Mesodermal cell (in vitro differentiated cells): ENCODE measurements at regions not wholly inside any gene's neighbourhood (a gene's known extent, or its start where the extent isn't known, plus 50 kb on each side); places are given as distances from the start of the nearest gene placed in this dataset.

Experiments used
- H3K27ac ChIP-seq: 2 replicates; pipeline ENCODE4 v1.7.0; 2013; ENCODE audit warnings: mild to moderate bottlenecking, low read depth, low read length, moderate library complexity; ENCODE audit not compliant: severe bottlenecking
- H3K36me3 ChIP-seq: 2 replicates; pipeline ENCODE4 v1.7.1; 2013; ENCODE audit warnings: mild to moderate bottlenecking, low read length, moderate library complexity; ENCODE audit not compliant: control insufficient read depth, insufficient read depth
- H3K4me1 ChIP-seq: one replicate; pipeline ENCODE4 v1.7.1; 2013; ENCODE audit warnings: mild to moderate bottlenecking, low read length; ENCODE audit not compliant: insufficient read depth, control insufficient read depth, poor library complexity, severe bottlenecking
- H3K4me3 ChIP-seq: 2 replicates; pipeline ENCODE4 v1.7.0; 2013; ENCODE audit warnings: low read length, control low read depth, mild to moderate bottlenecking; ENCODE audit not compliant: insufficient read depth, poor library complexity, severe bottlenecking; ENCODE audit errors: extremely low read depth
- H3K9me3 ChIP-seq: 2 replicates; pipeline ENCODE4 v1.7.1; 2013; ENCODE audit warnings: mild to moderate bottlenecking, low read length, moderate library complexity; ENCODE audit not compliant: control insufficient read depth
- WGBS, 2 experiments: methylation state at CpG; one replicate each; pipeline ENCODE4 v1.1.5; 2013; ENCODE audit warnings: missing lambda C conversion rate in 2 of 2; ENCODE audit not compliant: insufficient coverage in 2 of 2; 5-methylcytosine and 5-hydroxymethylcytosine counted together

GRCh38 chr5:118447350-118447749 is 541.0 kb downstream of the DTWD2 start:
- H3K36me3 ChIP-seq, result no peaks in the 10 kb centered on the region
- 88 to 89% methylated on average over 1 of the region's 1 CpG for WGBS, 2 experiments

GRCh38 chr5:118441956-118442355 is 546.4 kb downstream of the DTWD2 start:
- no peaks in the 10 kb centered on the region for H3K4me1 ChIP-seq
- H3K9me3 ChIP-seq, result no peaks in the 10 kb centered on the region
- no peaks in the 10 kb centered on the region for H3K36me3 ChIP-seq
- no peak overlapping the region for H3K27ac ChIP-seq
- WGBS, 2 experiments, result 94 to 100% methylated on average over 1 to 2 of the region's 2 CpGs
- no peak overlapping the region for H3K4me3 ChIP-seq

More at GRCh38 chr5:118447350-118447749, 541.0 kb downstream of the DTWD2 start:
- Histone ChIP-seq H3K4me1 (no peaks in the 10 kb centered on the region), H3K4me3 (no peak overlapping the region), H3K9me3 (no peaks in the 10 kb centered on the region), H3K27ac (no peak overlapping the region)

GRCh38 chr5:118441034-118441433 is 547.3 kb downstream of the DTWD2 start:
- Histone ChIP-seq H3K27ac (no peak overlapping the region), H3K4me3 (no peak overlapping the region), H3K9me3 (no peaks in the 10 kb centered on the region), H3K36me3 (no peaks in the 10 kb centered on the region), H3K4me1 (no peaks in the 10 kb centered on the region)
- 86 to 91% methylated on average over 3 of the region's 4 CpGs for WGBS, 2 experiments

GRCh38 chr5:118440496-118440895 is 547.9 kb downstream of the DTWD2 start:
- H3K27ac ChIP-seq, result no peak overlapping the region
- no peaks in the 10 kb centered on the region for H3K9me3 ChIP-seq
- H3K36me3 ChIP-seq, result no peaks in the 10 kb centered on the region
- 83 to 96% methylated on average over 3 to 4 of the region's 5 CpGs for WGBS, 2 experiments
- H3K4me1 ChIP-seq, result no peaks in the 10 kb centered on the region
- no peak overlapping the region for H3K4me3 ChIP-seq

DNA sequence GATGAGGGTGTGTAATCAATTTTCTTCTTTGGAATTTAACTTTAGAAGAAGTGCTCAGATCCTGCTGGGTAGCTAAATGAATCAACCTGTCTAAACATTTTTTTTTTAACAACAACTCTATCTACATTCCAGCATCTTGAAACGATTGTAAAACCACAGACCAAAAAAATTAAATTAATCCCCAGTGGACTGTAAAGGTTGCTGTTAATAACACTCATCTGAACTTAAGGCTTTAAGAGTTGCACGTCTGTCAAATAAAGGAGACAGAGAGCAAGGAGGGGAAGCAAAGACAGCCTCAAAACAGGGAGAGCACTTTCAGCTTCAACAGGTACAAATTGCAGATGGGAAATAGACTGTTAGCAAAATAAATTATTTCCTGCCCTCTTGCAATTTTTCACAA is 548.5 kb downstream of the DTWD2 start:
- Histone ChIP-seq H3K4me1 (no peaks in the 10 kb centered on the region), H3K27ac (no peak overlapping the region)
- WGBS, 2 experiments, result 78% methylated on average over 1 of the region's 2 CpGs; no CpG with 5 or more reads in 1 of the 2 experiments

DNA sequence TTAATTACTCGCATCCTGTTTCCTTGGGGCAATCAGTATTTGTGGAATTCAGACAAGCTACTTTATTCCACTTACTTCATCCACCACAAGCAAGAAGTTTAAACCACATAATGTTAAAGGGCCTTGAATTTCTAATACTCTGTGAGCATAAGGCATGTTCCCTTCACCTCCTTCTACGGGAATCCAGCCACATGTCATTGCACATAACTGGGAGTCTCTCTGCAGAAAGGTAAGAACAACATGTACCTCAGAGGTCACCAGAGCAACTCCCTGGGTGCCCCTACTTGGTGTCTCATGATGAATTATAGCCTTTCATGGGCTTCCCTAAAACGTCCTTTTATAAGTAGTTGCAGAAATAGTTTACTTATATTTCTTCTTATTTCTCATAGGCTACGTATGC is 553.2 kb downstream of the DTWD2 start:
- Histone ChIP-seq H3K4me1 (no peaks in the 10 kb centered on the region), H3K9me3 (no peaks in the 10 kb centered on the region), H3K36me3 (no peaks in the 10 kb centered on the region), H3K27ac (no peak overlapping the region), H3K4me3 (no peak overlapping the region)
- 94% methylated on average over 2 of the region's 4 CpGs; no CpG with 5 or more reads in 1 of the 2 experiments for WGBS, 2 experiments

More for the DNA sequence above, 548.5 kb downstream of the DTWD2 start:
- no peaks in the 10 kb centered on the region for H3K36me3 ChIP-seq
- H3K4me3 ChIP-seq, result no peak overlapping the region
- H3K9me3 ChIP-seq, result no peaks in the 10 kb centered on the region

GRCh38 chr5:118434522-118434921 is 553.8 kb downstream of the DTWD2 start:
- no peaks in the 10 kb centered on the region for H3K36me3 ChIP-seq
- H3K4me3 ChIP-seq, result no peak overlapping the region
- H3K4me1 ChIP-seq, result no peaks in the 10 kb centered on the region
- no peaks in the 10 kb centered on the region for H3K9me3 ChIP-seq
- WGBS, 2 experiments, result 84 to 94% methylated on average over 2 of the region's 2 CpGs
- no peak overlapping the region for H3K27ac ChIP-seq

DNA sequence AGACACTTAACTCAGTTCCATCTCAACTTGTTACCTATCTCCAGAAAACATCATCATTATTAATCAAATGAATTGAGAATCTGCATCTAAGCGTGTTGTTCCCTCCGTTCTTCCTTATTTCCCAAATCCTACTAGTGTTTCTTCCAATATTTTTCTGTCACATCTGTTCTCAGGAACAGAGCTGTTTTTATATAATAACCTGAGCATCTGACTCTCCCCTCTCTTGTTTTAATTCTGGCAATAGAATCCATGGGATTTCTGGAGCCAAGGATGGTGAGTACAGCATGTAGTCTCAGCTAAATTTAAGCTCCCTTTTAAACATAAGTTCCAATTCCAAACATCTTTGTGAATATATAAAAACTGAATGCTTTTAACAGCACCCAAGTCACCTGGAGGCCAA is 558.3 kb downstream of the DTWD2 start:
- Histone ChIP-seq H3K9me3 (peaks cover 4% of the 10 kb centered on the region), H3K27ac (no peak overlapping the region), H3K4me3 (no peak overlapping the region), H3K36me3 (no peaks in the 10 kb centered on the region), H3K4me1 (no peaks in the 10 kb centered on the region)
- 79 to 92% methylated on average over 2 of the region's 2 CpGs for WGBS, 2 experiments

DNA sequence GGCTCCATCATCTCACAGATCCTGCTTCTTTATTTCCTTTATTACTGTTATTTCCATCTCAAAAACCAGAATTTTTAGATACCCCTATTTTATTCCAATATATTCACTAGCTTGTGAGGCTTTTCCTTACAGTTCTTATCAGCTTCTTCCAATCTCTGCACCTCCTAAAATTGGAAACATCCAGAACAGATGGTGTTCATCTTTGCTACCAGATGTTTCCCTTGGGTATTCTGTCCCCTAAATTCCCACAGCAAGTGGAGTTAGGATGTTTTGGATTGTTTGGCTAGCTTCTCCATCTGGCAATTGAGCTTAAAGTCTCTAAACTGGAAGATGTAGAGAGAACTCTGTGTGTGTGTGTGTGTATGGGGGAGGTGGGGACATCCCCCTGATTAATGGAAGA is 580.4 kb downstream of the DTWD2 start:
- Histone ChIP-seq H3K4me3 (no peak overlapping the region), H3K4me1 (no peaks in the 10 kb centered on the region), H3K9me3 (no peaks in the 10 kb centered on the region), H3K27ac (no peak overlapping the region), H3K36me3 (no peaks in the 10 kb centered on the region)

GRCh38 chr5:118405650-118406061 is 582.7 kb downstream of the DTWD2 start:
- Histone ChIP-seq H3K9me3 (no peaks in the 10 kb centered on the region), H3K36me3 (no peaks in the 10 kb centered on the region), H3K4me3 (no peak overlapping the region), H3K27ac (no peak overlapping the region), H3K4me1 (no peaks in the 10 kb centered on the region)
- 56 to 68% methylated on average over 4 to 5 of the region's 5 CpGs for WGBS, 2 experiments

GRCh38 chr5:118397236-118397635 is 591.1 kb downstream of the DTWD2 start:
- H3K36me3 ChIP-seq, result no peaks in the 10 kb centered on the region
- no peaks in the 10 kb centered on the region for H3K4me1 ChIP-seq
- 86 to 100% methylated on average over 1 of the region's 4 CpGs for WGBS, 2 experiments
- H3K4me3 ChIP-seq, result no peak overlapping the region
- no peak overlapping the region for H3K27ac ChIP-seq
- no peaks in the 10 kb centered on the region for H3K9me3 ChIP-seq
